ENCODE measurements at regions not wholly inside any gene's neighbourhood (a gene's known extent, or its start where the extent isn't known, plus 50 kb on each side); places are given as distances from the start of the nearest gene placed in this dataset.

DNA sequence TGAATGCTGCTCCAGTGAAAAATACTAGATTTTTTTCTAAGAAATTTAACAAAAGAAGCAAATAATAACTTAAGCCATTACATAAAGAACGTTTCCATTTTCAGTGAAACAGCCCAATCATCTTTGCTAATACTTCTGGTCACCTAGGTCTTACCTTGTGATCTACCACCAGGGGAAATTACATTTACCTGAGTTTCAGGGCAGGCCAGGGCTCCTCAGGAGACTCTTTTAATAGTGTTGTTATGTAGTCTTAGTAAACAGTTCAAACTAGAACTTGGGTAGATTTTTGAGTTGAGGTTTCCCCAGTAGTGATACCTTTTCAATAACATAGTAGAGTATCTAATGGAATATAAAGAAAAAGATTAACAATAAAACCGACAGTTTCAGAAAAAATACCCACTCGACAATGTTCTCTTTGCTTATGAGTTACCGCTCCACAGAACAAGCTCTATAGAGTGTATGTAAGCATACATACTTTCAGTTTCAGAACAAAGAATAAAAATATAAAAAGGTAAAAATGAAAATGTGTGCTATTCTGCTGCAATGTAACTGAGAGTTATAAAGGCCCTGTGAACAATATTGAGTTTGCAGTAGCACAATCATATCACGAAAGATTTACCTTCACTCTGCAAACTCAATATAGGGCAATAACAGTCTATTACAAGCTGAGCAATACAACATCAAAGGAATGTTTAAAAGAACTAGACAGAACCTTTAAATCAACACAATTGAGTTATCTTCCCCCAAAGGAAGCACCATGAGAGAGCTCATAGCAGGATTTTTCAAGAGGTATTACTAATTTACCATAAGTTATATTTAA lies 165.8 kb downstream of the ATOH1 start:
- DNase-seq (ENCODE audit: low read depth): no peak
- TF ChIP-seq MYC (IDR thresholded peaks at IDR 0.05; ENCODE audit: low read depth, low read length): no peak
- TF ChIP-seq, protein P1, sequence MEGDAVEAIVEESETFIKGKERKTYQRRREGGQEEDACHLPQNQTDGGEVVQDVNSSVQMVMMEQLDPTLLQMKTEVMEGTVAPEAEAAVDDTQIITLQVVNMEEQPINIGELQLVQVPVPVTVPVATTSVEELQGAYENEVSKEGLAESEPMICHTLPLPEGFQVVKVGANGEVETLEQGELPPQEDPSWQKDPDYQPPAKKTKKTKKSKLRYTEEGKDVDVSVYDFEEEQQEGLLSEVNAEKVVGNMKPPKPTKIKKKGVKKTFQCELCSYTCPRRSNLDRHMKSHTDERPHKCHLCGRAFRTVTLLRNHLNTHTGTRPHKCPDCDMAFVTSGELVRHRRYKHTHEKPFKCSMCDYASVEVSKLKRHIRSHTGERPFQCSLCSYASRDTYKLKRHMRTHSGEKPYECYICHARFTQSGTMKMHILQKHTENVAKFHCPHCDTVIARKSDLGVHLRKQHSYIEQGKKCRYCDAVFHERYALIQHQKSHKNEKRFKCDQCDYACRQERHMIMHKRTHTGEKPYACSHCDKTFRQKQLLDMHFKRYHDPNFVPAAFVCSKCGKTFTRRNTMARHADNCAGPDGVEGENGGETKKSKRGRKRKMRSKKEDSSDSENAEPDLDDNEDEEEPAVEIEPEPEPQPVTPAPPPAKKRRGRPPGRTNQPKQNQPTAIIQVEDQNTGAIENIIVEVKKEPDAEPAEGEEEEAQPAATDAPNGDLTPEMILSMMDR (IDR thresholded peaks at IDR 0.05; ENCODE audit: low read depth, low read length): no peak
- TF ChIP-seq, protein P2, sequence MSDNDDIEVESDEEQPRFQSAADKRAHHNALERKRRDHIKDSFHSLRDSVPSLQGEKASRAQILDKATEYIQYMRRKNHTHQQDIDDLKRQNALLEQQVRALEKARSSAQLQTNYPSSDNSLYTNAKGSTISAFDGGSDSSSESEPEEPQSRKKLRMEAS (IDR thresholded peaks at IDR 0.05; ENCODE audit: low read depth, low read length): no peak
- no peak overlapping the region for H3K4me3 ChIP-seq (ENCODE audit: low read depth, low read length)

- TF ChIP-seq, protein P2 (IDR thresholded peaks at IDR 0.05; ENCODE audit: low read depth, low read length): no peak
- no peak for TF ChIP-seq POLR2A (IDR thresholded peaks at IDR 0.05; ENCODE audit: extremely low read depth, insufficient read length)
- TF ChIP-seq MYC (IDR thresholded peaks at IDR 0.05; ENCODE audit: low read depth, low read length): no peak
- TF ChIP-seq, protein P1 (IDR thresholded peaks at IDR 0.05; ENCODE audit: low read depth, low read length): no peak
- no peak for DNase-seq (ENCODE audit: low read depth)
- no peak overlapping the region for H3K4me3 ChIP-seq (ENCODE audit: low read depth, low read length)
Measured at GRCh38 chr4:93996895-93997294, 168.3 kb downstream of the ATOH1 start.

DNA sequence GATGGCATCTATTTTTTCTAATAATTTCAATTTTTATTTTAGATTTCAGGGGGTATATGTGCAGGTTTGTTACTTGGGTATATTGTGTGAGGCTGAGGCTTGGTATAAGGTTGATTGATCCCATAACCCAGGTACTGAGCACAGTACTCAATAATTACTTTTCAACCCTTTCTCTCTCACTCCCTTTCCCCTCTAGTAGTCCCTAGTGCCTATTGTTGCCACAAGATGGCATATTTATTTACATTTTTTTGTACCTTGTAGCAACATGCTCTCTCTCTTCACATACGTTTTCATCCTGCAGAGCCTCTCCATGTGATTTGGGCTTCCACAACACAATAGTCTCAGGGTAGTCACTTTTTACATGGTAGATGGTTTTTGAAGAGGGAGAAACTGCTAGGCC lies 172.0 kb downstream of the ATOH1 start:
- TF ChIP-seq, protein P1 (IDR thresholded peaks at IDR 0.05; ENCODE audit: low read depth, low read length): no peak
- TF ChIP-seq MYC (IDR thresholded peaks at IDR 0.05; ENCODE audit: low read depth, low read length) (no peak), POLR2A (IDR thresholded peaks at IDR 0.05; ENCODE audit: extremely low read depth, insufficient read length) (no peak)
- TF ChIP-seq, protein P2 (IDR thresholded peaks at IDR 0.05; ENCODE audit: low read depth, low read length): no peak
- DNase-seq (ENCODE audit: low read depth): no peak
- no peak overlapping the region for H3K4me3 ChIP-seq (ENCODE audit: low read depth, low read length)

DNA sequence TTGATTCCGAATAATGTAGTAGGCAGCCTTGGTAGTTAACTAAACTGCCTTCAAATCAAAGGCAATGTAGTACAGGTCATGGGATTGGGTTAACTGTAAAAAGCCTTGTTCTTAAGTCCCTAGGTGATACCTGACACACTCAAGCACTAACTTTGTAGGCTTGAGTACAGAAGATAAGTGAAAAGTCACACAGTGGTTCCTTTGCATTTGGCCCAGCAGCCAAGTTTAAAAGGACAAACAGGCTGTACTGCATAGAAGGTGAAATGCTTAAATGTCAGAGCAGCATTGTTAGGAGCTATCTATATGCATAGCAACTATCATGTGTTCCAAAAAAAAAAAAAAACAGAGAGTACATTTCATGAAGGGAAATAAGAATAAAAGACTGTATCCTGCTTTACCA lies 178.4 kb downstream of the ATOH1 start:
- no peak overlapping the region for H3K4me3 ChIP-seq (ENCODE audit: low read depth, low read length)
- TF ChIP-seq, protein P1 (IDR thresholded peaks at IDR 0.05; ENCODE audit: low read depth, low read length): no peak
- TF ChIP-seq MYC (IDR thresholded peaks at IDR 0.05; ENCODE audit: low read depth, low read length): no peak
- TF ChIP-seq, protein P2 (IDR thresholded peaks at IDR 0.05; ENCODE audit: low read depth, low read length): no peak
- TF ChIP-seq POLR2A (IDR thresholded peaks at IDR 0.05; ENCODE audit: extremely low read depth, insufficient read length): no peak
- no peak for DNase-seq (ENCODE audit: low read depth)

- DNase-seq (ENCODE audit: low read depth): no peak
- no peak overlapping the region for H3K4me3 ChIP-seq (ENCODE audit: low read depth, low read length)
- no peak for TF ChIP-seq MYC (IDR thresholded peaks at IDR 0.05; ENCODE audit: low read depth, low read length)
- no peak for TF ChIP-seq POLR2A (IDR thresholded peaks at IDR 0.05; ENCODE audit: extremely low read depth, insufficient read length)
- TF ChIP-seq, protein P1 (IDR thresholded peaks at IDR 0.05; ENCODE audit: low read depth, low read length): no peak
- TF ChIP-seq, protein P2 (IDR thresholded peaks at IDR 0.05; ENCODE audit: low read depth, low read length): no peak
Measured at GRCh38 chr4:94011190-94011589, 182.6 kb downstream of the ATOH1 start.

All from NB4 (cell line).